Colonic mucosa (tissue), 4 donors: ENCODE measurements at regions not wholly inside any gene's neighbourhood (a gene's known extent, or its start where the extent isn't known, plus 50 kb on each side); places are given as distances from the start of the nearest gene placed in this dataset.

Experiments used
- DNase-seq: peaks from one replicate; pipeline ENCODE4 v3.0.0-alpha.2; 2020
- H3K27ac ChIP-seq: fragments of 200-600 bp; one replicate; pipeline ENCODE4 v1.8.0; 2021
- H3K27me3 ChIP-seq: fragments of 200-600 bp; one replicate; pipeline ENCODE4 v1.8.0; 2021
- H3K36me3 ChIP-seq: fragments of 200-600 bp; one replicate; pipeline ENCODE4 v1.8.0; 2021
- H3K4me1 ChIP-seq: fragments of 200-600 bp; one replicate; pipeline ENCODE4 v1.8.0; 2021; ENCODE audit warnings: mild to moderate bottlenecking
- H3K4me3 ChIP-seq: fragments of 200-600 bp; one replicate; pipeline ENCODE4 v1.8.0; 2021
- H3K9ac ChIP-seq, 2 donors: one replicate each; pipeline ENCODE4 v1.7.0; 2013; ENCODE audit warnings: control low read depth in 2 of 2, low read depth in 2 of 2, low read length in 2 of 2
- H3K9me3 ChIP-seq: fragments of 200-600 bp; one replicate; pipeline ENCODE4 v1.8.0; 2021
- intact Hi-C: fragments of 100-400 bp; cut with DNase I; formaldehyde crosslinking; loops from one replicate; pipeline ENCODE4 v1.14.1; 2022
- TF ChIP-seq, protein P1 (sequence below): fragments of 200-600 bp; IDR thresholded peaks from one replicate; pipeline ENCODE4 v1.8.0; 2022; ENCODE audit warnings: antibody characterized with exemption, mild to moderate bottlenecking
- donor health status: healthy.
- donor health status: DM: no; HTN: no; CAD: no.
- donor health status: DM: no; HTN: no; CAD: no.

DNA sequence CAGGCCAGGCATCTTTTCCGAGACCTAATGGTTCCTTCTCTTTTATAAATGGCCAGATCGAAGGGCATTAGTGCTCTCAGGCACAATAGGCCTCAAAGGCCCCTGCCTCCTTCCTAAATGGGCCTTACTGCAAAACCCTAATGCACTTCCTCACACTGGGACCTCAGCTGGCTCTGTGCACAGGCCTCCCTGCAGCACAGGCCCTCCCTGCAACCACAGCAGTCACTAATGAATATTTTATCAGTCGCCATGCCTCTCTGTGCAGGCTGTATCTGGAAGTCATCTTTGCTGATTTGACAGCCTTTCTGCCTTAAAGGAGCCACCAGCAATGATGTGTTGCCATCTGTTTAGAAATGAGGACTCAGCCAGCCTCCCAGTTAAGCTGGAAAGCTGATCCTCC is 54.9 kb upstream of the SDK1 start:
- DNase-seq: no peak
- H3K9ac ChIP-seq: no peak overlapping the region
- H3K4me3 ChIP-seq: no peak overlapping the region
- no peaks in the 10 kb centered on the region for H3K9me3 ChIP-seq
- H3K4me1 ChIP-seq: no peaks in the 10 kb centered on the region
- no peaks in the 10 kb centered on the region for H3K27me3 ChIP-seq
- intact Hi-C loops: no loop called here
- TF ChIP-seq, protein P1, sequence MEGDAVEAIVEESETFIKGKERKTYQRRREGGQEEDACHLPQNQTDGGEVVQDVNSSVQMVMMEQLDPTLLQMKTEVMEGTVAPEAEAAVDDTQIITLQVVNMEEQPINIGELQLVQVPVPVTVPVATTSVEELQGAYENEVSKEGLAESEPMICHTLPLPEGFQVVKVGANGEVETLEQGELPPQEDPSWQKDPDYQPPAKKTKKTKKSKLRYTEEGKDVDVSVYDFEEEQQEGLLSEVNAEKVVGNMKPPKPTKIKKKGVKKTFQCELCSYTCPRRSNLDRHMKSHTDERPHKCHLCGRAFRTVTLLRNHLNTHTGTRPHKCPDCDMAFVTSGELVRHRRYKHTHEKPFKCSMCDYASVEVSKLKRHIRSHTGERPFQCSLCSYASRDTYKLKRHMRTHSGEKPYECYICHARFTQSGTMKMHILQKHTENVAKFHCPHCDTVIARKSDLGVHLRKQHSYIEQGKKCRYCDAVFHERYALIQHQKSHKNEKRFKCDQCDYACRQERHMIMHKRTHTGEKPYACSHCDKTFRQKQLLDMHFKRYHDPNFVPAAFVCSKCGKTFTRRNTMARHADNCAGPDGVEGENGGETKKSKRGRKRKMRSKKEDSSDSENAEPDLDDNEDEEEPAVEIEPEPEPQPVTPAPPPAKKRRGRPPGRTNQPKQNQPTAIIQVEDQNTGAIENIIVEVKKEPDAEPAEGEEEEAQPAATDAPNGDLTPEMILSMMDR: no peak
- no peak overlapping the region for H3K27ac ChIP-seq
- H3K36me3 ChIP-seq: no peaks in the 10 kb centered on the region

DNA sequence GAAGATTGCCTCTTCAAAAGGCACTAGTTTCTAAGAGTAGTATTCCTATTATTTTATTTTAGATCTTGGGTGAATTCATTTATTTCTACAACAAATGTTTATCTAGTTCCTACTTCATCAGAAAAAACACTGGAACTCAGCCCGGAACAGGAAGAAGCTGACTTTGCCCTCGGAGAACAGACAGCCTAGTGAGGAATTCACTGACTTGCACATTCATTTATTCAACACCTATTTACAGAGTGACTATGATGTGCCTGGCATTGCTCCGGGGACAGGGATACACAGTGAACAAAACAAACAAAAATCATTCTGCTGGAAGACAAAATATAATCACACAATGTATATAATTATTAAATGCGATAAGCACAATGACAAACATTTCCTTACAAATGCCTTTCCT is 54.4 kb upstream of the SDK1 start:
- Histone ChIP-seq H3K4me3 (no peak overlapping the region), H3K27ac (no peak overlapping the region), H3K4me1 (no peaks in the 10 kb centered on the region), H3K36me3 (no peaks in the 10 kb centered on the region), H3K9ac (no peak overlapping the region), H3K9me3 (no peaks in the 10 kb centered on the region), H3K27me3 (no peaks in the 10 kb centered on the region)
- TF ChIP-seq, protein P1: no peak
- no peak for DNase-seq
- intact Hi-C loops: no loop called here

DNA sequence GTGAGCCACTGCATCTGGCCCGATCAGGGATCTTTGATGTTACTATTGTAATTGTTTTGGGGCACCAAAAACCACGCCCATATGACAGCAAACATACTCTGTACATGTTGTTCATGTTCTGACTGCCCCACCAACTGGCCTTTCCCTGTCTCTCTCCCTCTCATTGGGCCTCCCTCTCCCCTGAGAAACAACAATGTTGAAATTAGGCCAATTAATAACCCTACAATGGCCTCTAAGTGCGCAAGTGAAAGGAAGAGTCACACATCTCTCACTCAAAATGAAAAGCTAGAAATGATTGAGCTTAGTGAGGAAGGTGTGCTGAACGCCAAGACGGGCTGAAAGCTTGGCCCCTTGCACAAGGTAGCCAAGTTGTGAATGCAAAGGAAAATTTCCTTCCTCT is 50.3 kb upstream of the SDK1 start:
- no peak for DNase-seq
- H3K36me3 ChIP-seq: no peaks in the 10 kb centered on the region
- intact Hi-C loops: no loop called here

More for the DNA sequence above, 50.3 kb upstream of the SDK1 start:
- Histone ChIP-seq H3K4me1 (no peaks in the 10 kb centered on the region), H3K4me3 (no peak overlapping the region), H3K9ac (no peak overlapping the region), H3K27me3 (no peaks in the 10 kb centered on the region), H3K9me3 (no peaks in the 10 kb centered on the region), H3K27ac (no peak overlapping the region)
- TF ChIP-seq, protein P1: no peak
